ENCODE measurements at regions not wholly inside any gene's neighbourhood (a gene's known extent, or its start where the extent isn't known, plus 50 kb on each side); places are given as distances from the start of the nearest gene placed in this dataset.

DNA sequence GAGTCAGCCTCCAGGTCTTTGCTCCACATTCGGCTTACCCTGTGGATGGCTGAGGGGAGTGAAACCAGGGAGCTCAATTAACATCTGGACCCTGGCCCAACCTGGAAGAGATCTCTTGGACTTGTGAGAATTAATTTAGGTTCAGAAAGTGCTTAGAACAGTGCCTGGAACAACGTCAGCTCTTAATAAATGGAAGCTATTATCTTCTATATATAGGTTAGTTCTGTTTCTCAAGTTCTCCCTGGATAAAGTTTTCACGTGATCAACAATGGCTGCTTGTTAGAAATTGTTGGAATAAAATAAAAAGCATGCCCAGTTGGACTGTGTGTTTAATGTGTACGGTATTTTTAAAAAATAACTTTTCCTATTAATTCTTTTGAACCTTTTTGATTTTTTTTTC lies 80.8 kb downstream of the TRIML1 start:
- TF ChIP-seq, protein P1, sequence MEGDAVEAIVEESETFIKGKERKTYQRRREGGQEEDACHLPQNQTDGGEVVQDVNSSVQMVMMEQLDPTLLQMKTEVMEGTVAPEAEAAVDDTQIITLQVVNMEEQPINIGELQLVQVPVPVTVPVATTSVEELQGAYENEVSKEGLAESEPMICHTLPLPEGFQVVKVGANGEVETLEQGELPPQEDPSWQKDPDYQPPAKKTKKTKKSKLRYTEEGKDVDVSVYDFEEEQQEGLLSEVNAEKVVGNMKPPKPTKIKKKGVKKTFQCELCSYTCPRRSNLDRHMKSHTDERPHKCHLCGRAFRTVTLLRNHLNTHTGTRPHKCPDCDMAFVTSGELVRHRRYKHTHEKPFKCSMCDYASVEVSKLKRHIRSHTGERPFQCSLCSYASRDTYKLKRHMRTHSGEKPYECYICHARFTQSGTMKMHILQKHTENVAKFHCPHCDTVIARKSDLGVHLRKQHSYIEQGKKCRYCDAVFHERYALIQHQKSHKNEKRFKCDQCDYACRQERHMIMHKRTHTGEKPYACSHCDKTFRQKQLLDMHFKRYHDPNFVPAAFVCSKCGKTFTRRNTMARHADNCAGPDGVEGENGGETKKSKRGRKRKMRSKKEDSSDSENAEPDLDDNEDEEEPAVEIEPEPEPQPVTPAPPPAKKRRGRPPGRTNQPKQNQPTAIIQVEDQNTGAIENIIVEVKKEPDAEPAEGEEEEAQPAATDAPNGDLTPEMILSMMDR (IDR thresholded peaks at IDR 0.05; ENCODE audit: low read depth, low read length, poor library complexity, severe bottlenecking) = no peak
- TF ChIP-seq EZH2phosphoT487 (IDR thresholded peaks at IDR 0.05; ENCODE audit: borderline replicate concordance, low read length) = no peak

Measured in DOHH2 (cell line).